ENCODE measurements at regions not wholly inside any gene's neighbourhood (a gene's known extent, or its start where the extent isn't known, plus 50 kb on each side); places are given as distances from the start of the nearest gene placed in this dataset.

DNA sequence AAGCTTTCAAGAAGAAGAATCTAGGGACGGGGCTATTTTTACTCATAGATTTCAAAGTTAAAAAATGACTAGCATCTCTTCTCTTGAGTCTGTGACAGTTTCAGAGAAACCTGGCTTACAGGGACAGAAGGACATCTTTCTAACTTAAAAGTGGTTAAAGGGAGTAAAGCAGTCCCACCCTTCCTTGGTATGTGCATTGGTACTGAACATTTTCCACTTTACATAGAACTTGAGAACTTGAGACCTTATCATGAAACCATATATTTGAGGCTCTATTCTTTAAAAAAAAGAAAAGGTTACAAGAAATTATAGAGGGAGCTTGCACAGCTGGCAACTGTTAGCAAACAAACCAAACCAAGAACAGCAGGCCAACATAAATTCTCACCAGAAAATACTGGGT, 73.4 kb upstream of the GAREM1 start:
- no peak for DNase-seq (ENCODE audit: low read depth in 2 of 2, low spot score in 1 of 2)

- no peak for DNase-seq (ENCODE audit: low read depth in 2 of 2, low spot score in 1 of 2)
Measured at GRCh38 chr18:32542221-32542798, 71.6 kb upstream of the GAREM1 start.

DNA sequence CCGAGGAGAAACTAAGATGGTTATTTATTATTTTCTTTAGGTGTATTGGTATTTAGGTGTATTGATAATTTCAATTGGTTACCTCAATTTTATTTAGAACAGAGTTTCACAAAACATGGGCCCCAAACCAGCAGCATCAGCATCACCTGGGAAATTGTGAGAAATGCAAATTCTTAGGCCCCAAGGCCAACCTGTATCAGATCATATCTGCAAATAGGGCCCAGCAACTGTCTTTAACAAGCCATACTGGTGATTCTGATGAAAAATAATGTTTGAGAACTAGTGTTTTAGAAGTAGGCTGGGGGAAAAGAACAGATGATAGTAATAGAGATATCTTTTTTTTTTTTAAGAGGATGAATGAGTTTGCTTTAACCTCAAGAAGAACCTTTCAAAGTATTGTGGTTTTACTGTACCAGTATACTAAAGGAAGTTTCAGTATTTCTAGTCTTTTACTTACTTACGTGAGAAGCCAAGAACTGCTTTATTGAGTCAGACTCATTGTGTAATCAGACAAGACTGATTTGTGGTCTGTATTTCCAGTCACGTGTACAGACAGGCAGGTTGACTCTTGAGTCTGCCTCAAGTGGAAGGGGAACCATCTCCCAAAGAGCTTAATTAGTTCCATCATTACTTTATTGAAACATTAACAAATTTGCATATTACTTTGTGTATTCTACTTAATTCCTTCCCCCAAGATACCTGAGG, 60.4 kb upstream of the GAREM1 start:
- DNase-seq (ENCODE audit: low read depth in 2 of 2, low spot score in 1 of 2), result no peak

DNA sequence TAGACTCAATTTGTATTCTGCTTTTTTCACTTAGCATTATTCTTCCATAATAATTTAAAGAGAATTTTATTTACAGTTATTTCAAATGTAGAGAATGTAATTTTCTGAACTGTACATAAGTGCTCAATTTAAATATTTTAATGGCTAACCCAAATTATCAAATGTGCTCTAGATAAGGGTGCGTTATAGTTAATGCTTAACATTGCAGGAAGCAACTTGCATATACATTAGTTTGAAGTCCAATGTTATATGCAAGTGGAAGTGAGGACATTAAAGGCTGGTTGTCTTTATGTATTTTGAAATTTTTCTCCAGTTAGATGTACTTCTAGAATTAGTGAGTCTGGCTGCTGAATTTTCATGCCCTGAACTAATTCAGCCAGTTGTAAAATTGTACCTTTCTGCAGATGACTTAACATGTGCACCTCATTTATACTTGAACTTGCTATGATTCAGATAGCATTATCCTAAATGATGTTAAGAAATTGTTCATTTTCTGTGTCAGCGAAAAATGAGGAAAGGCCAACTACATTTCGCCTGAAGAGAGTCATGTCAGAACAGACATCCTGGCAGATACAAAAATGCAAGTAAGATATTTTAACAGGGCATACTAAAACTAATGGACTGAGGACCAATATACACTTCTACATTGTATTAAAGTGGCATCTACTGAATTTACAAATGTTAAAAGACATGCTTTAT, 59.2 kb upstream of the GAREM1 start:
- no peak for DNase-seq (ENCODE audit: low read depth in 2 of 2, low spot score in 1 of 2)

- DNase-seq (ENCODE audit: low read depth in 2 of 2, low spot score in 1 of 2), result no peak
Measured at GRCh38 chr18:32520771-32521170, 50.1 kb upstream of the GAREM1 start.
